ENCODE measurements at regions not wholly inside any gene's neighbourhood (a gene's known extent, or its start where the extent isn't known, plus 50 kb on each side); places are given as distances from the start of the nearest gene placed in this dataset.

DNA sequence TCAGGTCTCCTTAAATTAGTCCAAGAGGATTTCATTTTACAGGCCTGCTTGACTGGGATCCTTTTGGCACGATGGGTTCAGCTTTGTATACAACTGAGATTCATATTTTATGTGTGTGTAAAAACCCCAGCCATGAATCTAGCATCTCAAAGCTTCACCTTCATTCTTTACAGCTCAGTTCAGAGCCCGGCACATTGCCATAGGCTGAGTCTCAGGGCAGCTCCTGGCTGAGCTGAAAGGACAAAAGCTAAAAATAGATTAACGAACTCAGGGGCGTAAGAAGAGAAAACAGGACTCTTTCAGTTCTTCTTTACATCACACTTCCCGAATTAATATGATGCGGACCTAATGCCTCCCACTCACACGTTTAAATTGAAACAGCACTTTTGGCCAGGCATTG, 262.8 kb upstream of the PBX1 start:
- DNase-seq (ENCODE audit: low spot score) = peak; percentile 33

DNA sequence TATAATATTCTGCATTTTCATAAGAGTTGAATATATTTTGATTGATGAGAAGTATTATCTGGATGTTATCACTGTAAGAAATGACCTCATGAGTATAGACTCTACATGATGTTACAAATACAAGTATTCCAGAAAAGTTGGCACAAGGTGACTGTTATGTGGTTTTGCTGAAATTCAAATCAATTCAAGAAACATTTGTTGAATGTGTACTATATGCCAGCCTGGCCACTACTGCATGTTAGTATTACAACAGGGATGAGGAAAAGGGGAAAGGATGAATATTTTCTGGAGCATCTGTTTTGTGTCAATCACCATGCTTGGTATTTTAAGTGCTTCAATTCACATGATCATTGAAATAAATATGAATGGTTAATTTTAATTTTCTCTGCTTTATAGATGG, 250.9 kb upstream of the PBX1 start:
- no peak for DNase-seq (ENCODE audit: low spot score)

DNA sequence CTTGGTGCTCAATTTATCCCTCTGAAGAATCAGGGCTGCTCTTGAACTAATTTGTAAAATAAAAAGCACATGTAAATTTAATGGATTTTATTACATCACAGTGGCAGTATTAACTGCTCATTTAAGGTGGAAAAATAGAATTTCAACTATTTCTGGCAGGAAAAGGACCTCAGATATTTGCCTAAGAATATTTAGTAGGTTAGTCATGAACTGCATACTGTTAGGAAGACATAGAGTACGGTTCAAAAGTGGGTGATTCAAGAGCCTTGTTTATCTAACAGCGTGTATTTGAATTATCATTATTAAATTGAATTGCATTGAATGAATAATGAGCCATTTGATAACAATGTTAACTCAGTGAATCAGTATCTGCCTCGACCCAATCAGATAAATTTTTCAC, 248.8 kb upstream of the PBX1 start:
- no peak for DNase-seq (ENCODE audit: low spot score)

DNA sequence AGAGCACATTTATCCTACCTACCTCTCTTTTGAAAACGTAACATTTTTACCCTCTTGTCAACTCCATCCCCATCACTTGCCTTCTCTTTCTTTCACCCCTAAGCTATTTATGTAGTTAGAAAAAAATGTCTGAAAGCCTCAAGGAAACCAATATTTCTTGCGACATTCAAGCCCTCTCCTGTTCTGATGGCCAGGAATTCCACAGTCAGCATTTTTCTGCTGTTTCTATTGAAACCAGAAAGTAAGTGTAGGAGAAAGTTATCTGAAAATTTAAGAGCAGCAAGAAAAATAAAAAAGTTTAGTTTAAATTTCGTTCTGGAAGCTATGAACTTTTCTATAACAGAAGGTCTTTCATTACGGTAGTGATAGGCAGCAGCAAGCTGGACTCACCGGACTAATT, 247.6 kb upstream of the PBX1 start:
- no peak for DNase-seq (ENCODE audit: low spot score)

DNA sequence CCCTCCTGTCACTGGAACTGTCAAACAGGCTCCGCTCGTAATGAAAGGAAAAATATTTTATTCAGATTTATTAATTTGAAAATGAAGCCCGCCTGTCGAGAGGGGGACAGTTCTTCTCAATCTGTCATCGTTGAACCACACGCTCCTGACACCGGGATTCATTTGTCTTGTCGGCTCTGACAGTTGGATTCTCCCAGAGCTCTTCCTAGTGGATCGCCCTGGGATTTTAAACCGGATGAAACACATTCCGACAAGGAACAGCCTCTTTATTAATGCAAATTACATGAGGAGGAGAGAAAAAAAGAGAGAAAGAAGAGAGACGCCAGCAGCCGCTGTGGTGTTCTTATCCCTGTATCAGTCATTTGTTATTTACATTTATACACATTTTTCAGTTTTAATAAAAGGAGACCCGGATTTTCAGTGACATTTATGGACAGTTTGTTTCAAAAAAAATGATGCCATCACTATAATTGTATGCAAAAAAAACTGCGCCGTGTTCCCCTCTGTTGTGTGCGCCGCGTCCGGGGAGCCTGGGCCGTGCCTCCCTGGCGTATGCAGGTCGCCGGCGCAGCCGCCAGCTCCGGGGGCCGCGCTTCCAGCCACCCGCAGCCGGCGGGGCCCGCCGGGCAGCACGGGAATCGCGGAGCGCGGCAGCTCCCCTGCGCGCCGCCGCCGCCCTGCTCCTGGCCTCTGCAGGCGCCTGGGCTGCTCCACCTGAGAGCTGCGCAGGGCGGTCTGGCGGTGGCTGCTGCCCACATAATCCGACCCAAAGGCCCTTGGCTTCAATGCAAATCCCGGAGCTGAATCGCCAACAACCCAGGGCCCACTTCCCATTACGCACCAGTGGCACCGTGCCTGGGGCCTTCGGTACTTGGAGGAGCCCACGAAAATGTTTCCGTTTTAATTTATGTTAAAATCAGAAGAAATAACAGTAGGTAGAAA, 237.9 kb upstream of the PBX1 start:
- peak; percentile 39 for DNase-seq (ENCODE audit: low spot score)

DNA sequence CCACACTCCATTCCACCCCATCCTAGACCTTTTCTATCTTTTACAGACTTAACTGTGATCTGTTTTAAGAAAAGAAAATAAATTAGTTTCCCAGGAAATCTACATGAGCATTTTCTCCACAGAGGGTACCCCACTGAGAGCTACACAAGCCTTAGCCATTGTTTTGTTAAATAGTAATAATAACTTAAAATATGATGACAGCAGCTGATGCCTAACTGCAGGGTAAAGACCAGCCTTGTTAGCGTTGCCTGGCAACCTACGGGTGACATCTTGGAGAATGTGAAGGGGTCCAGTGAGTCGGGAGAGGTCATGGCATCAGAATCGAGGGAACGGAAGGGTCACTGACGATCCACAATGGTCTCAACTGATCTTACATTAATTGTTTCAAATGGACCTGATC, 233.2 kb upstream of the PBX1 start:
- DNase-seq (ENCODE audit: low spot score) = no peak

DNA sequence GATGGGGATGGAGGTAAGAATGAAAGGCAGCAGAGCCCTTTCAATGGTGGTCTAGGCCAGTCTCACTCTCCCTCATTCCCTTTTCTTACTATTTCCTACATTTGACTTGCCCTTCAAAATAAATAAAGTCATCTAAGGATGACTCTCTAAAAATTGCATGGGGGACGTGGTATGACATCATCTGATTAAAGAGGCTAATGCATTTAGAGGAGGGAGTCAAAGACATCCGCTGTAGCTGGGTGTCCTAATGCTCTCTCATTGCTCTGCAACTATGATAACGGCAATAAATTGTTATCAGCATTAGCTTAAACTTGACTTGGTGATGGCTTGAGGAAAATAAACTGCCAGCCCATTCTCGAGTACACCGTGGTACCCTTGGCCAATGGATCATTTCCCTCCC, 225.6 kb upstream of the PBX1 start:
- DNase-seq (ENCODE audit: low spot score) = no peak

DNA sequence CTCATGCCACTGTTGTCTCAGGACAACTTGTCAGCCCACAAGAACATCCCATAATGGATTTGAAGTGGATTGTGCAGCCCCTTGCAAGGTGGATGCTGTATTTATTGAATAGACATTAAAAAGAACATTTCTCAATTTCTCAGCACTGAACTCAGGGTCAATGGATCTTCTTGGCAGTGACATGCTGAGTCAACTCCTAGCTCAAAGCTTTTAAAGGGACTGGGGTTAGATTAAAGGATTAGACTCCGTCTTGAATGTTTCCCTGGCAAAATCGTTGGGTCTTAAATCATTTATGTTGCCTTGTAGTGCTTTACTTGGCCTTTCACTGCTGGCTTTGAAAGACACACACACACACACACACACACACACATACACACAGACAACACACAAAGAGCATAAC, 221.6 kb upstream of the PBX1 start:
- DNase-seq (ENCODE audit: low spot score) = no peak

DNA sequence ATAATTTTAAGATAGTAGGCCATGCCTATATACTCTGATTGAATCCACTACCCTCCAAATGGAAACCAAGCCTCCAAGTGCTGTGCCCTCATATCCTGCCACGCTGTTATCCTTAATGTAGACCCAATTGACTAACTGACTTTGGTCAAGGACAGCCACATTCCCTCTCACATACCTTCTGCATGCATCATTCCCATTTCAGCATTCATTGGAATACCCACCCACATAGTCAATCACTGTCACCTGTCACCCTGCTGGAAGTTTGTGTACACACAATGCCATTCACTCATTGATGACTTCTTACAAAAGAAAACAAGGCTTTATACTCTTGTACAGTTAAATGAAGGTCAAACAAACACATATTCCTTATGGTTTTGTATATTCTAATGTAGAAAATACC, 221.1 kb upstream of the PBX1 start:
- no peak for DNase-seq (ENCODE audit: low spot score)

DNA sequence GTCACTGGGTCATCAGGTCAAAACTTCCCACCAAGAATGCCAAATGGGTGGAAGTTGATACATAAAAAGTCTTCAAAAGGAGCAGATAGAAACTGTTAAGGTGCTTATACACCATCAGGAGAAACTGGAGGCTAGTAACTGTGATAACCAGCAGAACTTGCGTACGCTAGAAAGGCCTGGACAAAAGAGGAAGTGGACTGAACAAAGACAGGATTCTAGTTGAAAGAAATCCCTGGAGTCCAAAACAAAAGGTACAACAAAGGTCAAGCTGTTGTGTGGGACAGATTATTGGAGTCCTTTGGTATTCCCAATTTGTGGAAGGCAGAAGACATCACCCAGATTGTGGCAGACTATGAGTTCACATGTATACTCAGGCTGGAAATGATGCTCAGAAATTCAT, 215.8 kb upstream of the PBX1 start:
- DNase-seq (ENCODE audit: low spot score) = no peak

DNA sequence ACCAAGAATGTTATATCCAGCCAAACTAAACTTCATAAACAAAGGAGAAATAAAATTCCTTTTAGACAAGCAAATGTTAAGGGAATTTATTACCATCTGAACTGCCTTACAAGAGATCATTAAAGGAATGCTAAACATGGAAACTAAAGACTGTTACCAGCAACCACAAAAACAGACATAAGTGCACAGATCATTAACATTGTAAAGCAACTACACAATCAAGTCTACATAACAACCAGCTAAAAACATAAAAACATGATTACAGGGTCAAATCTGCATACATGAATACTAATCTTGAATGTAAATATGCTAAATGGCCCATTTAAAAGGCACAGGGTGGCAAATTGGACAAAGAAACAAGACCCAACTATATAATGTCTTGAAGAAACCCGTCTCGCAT, 211.0 kb upstream of the PBX1 start:
- DNase-seq (ENCODE audit: low spot score) = no peak

DNA sequence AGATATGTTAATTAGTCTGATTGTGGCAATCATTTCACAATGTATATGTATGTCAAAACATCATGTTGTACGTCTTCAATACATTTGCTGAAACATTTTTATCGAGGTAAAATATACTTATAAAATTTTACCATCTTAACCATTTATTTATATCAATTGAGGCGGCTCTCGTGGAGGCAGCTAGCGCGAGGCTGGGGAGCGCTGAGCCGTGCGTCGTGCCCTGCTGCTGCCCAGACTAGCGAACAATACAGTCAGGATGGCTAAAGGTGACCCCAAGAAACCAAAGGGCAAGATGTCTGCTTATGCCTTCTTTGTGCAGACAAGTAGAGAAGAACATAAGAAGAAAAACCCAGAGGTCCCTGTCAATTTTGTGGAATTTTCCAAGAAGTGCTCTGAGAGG, 202.5 kb upstream of the PBX1 start:
- no peak for DNase-seq (ENCODE audit: low spot score)

DNA sequence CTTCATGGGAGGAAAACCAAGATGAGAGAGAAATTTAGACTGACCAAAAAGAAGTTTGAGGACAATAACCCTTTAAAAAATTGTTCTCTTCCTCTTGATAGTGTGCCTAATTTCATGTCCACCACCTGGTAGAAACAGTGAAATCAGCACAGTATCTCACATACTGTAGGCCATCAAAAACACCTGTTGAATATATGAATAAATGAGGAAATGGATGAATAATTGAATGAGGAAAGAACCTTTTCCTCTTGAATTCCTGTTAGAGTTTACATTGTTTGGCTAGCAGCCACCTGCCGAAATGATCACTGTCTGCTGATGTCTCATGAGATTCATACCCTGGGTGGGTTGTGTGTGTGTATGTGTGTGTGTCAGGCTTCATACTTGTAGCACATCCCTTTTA, 198.7 kb upstream of the PBX1 start:
- no peak for DNase-seq (ENCODE audit: low spot score)

DNA sequence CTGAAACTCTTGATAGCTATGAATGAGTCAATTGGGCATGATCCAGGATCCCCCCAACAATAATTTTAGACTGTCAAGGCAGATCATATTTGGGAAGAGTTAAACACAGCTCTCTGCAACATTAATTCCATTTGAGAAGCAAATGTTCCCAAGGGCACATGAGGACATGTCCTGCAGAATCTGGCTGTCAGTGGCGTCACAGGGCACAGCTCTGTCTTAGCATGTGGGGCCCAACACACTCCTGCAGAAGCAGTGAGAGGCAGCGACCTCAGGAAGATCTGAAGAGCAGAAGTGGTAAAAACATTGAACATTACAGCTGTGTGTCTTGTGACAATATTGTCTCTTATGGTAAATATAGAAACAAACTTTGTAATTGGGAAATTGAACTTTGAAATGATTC, 197.1 kb upstream of the PBX1 start:
- no peak for DNase-seq (ENCODE audit: low spot score)

DNA sequence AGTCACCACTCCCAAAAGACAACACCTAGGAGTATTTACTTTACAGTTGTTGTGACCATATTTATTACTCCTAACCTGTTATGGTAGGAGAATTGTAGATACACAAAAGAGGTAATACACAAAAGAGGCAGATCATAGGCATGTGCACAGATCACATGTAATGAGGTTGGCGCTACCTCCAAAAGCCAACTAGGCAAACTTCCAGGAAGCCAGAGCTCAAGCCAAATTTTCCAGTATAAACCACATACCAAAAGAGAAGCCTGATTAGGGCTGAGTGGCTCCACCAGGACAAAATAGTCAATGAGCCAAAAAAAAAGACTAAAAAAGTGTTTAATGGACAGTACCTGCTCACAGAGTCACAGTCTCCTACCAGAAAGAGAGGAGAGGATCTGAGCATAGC, 195.0 kb upstream of the PBX1 start:
- DNase-seq (ENCODE audit: low spot score) = no peak

DNA sequence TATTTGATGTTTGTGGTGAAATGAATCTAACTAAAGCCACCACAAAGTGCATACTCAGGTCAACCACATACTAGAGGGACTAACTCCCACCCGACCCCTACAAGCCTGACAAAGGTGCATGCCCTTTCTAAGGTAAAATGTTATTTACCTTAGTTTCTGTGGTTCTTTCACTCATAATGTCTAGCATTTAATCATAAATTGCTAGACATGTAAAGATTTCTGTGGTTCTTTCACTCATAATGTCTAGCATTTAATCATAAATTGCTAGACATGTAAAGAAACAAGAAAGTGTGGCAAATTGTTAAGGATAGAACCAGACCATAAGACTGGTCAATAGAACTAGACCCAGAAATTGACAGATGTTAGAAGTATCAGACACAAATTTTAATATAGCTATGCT, 193.0 kb upstream of the PBX1 start:
- DNase-seq (ENCODE audit: low spot score) = no peak

DNA sequence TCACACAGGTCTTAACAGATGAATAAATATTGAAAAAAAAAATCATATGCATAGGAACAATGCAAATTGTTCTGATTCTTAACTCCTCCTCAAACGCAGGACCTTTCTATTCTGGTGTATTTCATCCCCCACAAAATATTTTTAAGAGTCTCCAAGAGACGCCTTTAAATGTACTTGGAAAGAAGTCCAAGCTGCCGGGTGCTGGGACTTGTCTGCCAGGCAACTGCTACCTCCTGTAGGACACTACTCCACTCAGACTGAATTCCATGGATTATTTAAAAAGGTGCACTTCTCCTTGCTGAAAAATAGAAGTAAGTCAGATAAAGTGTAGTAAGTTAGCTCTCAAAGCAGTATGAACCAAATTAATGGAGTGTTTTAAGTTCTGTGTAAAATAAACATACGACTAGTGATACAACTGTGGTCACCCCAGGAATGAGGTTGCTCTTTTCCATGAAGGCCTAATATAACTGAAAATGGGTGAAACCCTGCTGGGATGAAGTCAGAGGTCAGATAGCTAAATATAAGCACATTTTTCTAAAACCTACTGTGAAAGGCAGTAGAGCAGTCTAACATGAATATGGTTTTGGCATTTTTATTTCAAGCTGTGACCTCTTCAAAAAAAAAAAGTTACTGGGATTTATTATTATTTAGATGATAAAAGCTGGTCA, 189.2 kb upstream of the PBX1 start:
- DNase-seq (ENCODE audit: low spot score) = no peak

DNA sequence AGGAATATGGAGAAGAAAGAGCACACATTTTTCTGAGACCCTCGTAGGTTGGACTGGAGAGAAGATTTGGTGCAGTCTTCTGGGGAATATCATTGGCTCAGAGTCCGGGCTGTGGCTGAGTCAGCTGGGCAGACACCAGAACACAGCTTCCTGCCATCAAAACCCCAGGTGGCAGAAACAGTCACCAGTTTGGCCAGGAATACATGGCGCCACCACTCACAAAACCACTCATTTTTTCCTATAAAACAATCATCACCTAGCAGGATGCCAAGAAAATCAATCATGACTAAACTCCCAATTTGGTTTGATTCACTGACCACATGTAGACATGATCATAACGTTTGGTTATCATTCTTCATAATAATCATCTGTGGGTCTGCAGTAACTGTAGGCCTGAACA, 178.1 kb upstream of the PBX1 start:
- DNase-seq (ENCODE audit: low spot score) = no peak

DNA sequence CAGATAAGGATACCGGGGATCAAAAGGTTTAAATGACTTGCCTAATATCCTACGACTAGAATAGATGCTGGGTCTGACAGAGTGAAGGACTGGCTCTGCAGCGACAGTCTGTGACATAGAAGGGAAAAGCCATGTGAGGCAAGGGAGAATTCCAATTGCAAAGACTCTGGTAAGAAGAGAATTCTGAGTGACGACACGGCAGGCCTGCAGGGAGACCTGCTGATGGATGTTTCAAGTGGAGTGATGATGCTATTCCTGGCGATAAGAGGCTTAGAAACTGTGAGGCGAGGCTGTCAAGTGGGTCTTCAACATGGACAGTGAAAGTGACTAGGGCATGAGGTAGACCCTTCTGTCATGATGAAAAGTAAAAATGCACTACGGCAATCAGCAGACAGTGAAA, 176.6 kb upstream of the PBX1 start:
- no peak for DNase-seq (ENCODE audit: low spot score)

DNA sequence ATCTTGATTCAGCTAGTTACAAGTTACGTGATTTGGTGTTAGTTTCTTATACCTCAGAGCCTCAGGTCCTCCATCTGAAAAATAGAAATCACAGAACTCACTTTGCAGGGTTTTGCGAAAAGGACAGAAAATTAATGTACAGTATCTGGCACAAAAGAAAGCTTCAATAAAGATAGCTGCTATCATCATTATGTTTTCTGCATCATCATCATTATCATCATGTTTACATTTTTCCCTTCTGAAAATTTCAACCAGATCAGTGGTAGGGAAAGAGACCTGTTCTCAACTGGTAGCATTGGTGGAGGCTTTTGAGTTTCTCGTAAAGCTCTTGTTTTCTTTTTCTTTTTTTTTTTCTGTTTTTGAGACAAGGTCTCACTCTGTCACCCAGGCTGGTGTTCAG, 174.7 kb upstream of the PBX1 start:
- DNase-seq (ENCODE audit: low spot score) = no peak

DNA sequence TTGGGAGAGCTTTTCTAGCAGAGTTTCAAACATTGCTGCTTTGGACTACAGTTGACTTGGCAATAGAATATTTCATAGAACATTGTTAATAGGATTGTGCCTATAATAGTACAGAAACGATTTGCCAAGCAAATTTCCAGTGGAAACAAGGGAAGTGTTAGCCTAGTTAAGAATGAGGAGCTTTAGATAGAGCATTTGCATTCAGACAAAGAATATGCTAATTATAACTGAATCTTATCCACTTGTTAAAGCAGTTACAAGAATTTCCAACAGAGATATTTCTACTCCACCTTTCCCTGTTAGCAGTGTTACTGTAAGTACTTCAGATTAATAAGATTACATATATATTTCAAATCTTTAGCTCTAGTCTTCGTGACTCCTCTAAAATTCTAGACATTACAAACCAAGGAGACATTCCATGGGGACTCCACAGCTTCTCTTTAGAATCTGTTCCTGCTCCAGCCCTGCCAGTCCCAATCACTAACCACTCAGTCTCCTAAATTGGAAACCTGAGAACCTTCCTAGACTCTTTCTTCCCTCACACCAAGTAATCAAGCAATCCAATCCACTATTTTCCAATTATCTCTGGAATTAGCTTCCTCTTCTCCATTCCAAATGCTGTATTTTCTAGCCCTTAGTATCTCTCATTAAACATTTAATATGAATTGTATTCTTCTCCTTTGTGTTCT, 141.8 kb upstream of the PBX1 start:
- DNase-seq (ENCODE audit: low spot score) = no peak

DNA sequence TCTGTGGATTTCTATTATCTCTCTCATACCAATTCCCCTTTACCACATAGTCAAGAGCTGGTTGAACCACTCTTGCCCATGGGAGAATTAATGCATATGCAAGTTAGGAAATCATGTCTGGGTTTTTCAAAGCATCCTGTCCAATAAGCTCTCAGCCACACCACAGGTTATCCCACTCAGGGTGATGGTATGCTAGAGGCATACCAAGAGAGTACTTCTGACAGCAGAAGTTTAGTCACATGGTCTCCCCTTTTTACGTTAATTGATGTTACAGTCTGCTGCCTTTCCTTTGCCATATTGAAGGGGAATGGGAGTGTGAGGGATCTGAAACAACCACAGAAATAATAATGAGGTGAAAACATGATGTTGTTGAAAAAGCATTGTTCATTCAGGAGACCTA, 135.8 kb upstream of the PBX1 start:
- no peak for DNase-seq (ENCODE audit: low spot score)

DNA sequence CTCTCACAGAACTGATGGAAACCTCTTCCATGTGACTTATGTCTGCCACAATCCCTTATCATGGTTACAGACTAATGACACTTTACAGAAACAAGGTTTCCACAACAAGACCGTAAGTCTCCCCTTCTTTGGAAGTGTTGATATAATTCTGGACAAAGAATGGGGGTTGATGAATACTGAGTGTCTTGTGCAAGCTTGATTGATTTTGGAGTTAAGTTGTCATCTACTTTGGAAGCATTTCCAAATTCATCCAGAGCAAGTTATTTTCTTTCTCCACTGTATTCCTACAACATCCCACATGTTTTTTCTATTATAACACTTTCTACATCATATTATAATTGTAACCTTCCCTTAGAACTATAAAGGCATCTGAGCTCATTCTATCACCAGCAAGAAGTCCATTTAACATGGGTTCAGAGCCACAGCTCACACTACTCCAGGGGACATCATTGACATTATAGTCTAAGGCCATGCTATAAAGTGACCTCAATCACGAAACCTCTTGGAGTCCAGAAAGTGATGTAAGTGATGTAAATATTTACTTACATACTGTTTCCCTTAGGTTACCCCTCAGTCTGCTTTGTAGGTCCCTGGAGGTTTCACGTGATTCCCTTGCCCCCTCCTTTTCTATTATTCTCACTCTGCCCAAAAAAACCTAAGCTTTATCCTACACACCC, 125.7 kb upstream of the PBX1 start:
- no peak for DNase-seq (ENCODE audit: low spot score)
